Endodermal cell (in vitro differentiated cells): ENCODE measurements at regions not wholly inside any gene's neighbourhood (a gene's known extent, or its start where the extent isn't known, plus 50 kb on each side); places are given as distances from the start of the nearest gene placed in this dataset.

Experiments
- DNase-seq: peaks from one replicate; pipeline ENCODE4 v3.0.0-alpha.2; 2017
- H3K27ac ChIP-seq: 2 replicates; pipeline ENCODE4 v1.5.1; 2013; ENCODE audit warnings: mild to moderate bottlenecking, low read depth, low read length, moderate library complexity
- H3K27me3 ChIP-seq: 2 replicates; pipeline ENCODE4 v1.6.1; 2013; ENCODE audit warnings: mild to moderate bottlenecking, low read length, moderate library complexity; ENCODE audit not compliant: insufficient read depth, control insufficient read depth, poor library complexity, severe bottlenecking
- H3K36me3 ChIP-seq: 2 replicates; pipeline ENCODE4 v1.7.0; 2013; ENCODE audit warnings: mild to moderate bottlenecking, low read length, moderate library complexity; ENCODE audit not compliant: control insufficient read depth, insufficient read depth
- H3K4me1 ChIP-seq: one replicate; pipeline ENCODE4 v1.7.0; 2013; ENCODE audit warnings: low read length; ENCODE audit not compliant: control insufficient read depth, insufficient read depth
- H3K4me3 ChIP-seq: 2 replicates; pipeline ENCODE4 v1.5.1; 2013; ENCODE audit warnings: mild to moderate bottlenecking, low read length, moderate library complexity
- H3K9ac ChIP-seq: 2 replicates; pipeline ENCODE4 v1.6.1; 2013; ENCODE audit warnings: mild to moderate bottlenecking, low read length, moderate library complexity; ENCODE audit not compliant: poor library complexity, severe bottlenecking; ENCODE audit errors: extremely low read depth
- H3K9me3 ChIP-seq: 2 replicates; pipeline ENCODE4 v1.6.1; 2013; ENCODE audit warnings: mild to moderate bottlenecking, low read length, moderate library complexity; ENCODE audit not compliant: control insufficient read depth
- H3K27ac Mint-ChIP-seq: 2 replicates; pipeline ENCODE4 v1.8.0; 2020; ENCODE audit warnings: mixed read lengths
- H3K27me3 Mint-ChIP-seq: 2 replicates; pipeline ENCODE4 v1.8.0; 2021; ENCODE audit warnings: mild to moderate bottlenecking, mixed read lengths; ENCODE audit not compliant: insufficient read depth
- H3K36me3 Mint-ChIP-seq: 2 replicates; pipeline ENCODE4 v1.8.0; 2020; ENCODE audit warnings: low read depth, mixed read lengths
- H3K4me1 Mint-ChIP-seq: 2 replicates; pipeline ENCODE4 v1.8.0; 2020; ENCODE audit warnings: mixed read lengths
- H3K4me3 Mint-ChIP-seq: 2 replicates; pipeline ENCODE4 v1.8.0; 2020; ENCODE audit warnings: mild to moderate bottlenecking, moderate library complexity, mixed read lengths
- H3K9me3 Mint-ChIP-seq: 2 replicates; pipeline ENCODE4 v1.8.0; 2020; ENCODE audit warnings: mild to moderate bottlenecking, mixed read lengths
- CTCF ChIP-seq: fragments of 200-600 bp; sonication (generic); conservative IDR thresholded peaks from 2 replicates; pipeline ENCODE4 v1.5.0; 2021; ENCODE audit warnings: antibody characterized with exemption, mild to moderate bottlenecking
- WGBS, 2 experiments: methylation state at CpG; one replicate each; pipeline versions ENCODE4 v1.1.5 to v1.1.7; 2013; ENCODE audit warnings: missing lambda C conversion rate in 2 of 2, mixed read lengths in 1 of 2; ENCODE audit not compliant: insufficient coverage in 1 of 2, insufficient read length in 1 of 2; 5-methylcytosine and 5-hydroxymethylcytosine counted together

GRCh38 chr5:10853154-10853553 is 92.1 kb upstream of the DAP start:
- WGBS, 2 experiments: 93 to 100% methylated on average over 1 to 3 of the region's 3 CpGs

GRCh38 chr5:10849278-10849677 is 88.2 kb upstream of the DAP start:
- Histone ChIP-seq H3K27me3 (no peaks in the 10 kb centered on the region), H3K4me3 (no peak overlapping the region), H3K36me3 (no peaks in the 10 kb centered on the region), H3K9ac (no peak overlapping the region), H3K27ac (no peak overlapping the region), H3K4me1 (peaks cover 5% of the 10 kb centered on the region), H3K9me3 (peaks cover 10% of the 10 kb centered on the region)
- H3K4me3 Mint-ChIP-seq: no peak overlapping the region
- WGBS, 2 experiments: 92 to 96% methylated on average over 5 of the region's 5 CpGs
- TF ChIP-seq CTCF: no peak
- no peak overlapping the region for H3K27ac Mint-ChIP-seq
- DNase-seq: no peak
- peaks cover 4% of the 10 kb centered on the region for H3K27me3 Mint-ChIP-seq
- peaks cover 5% of the 10 kb centered on the region for H3K9me3 Mint-ChIP-seq
- peaks cover 9% of the 10 kb centered on the region for H3K4me1 Mint-ChIP-seq
- no peaks in the 10 kb centered on the region for H3K36me3 Mint-ChIP-seq

More at GRCh38 chr5:10853154-10853553, 92.1 kb upstream of the DAP start:
- Mint-ChIP-seq H3K9me3 (no peaks in the 10 kb centered on the region), H3K4me3 (no peak overlapping the region), H3K27ac (no peak overlapping the region), H3K27me3 (peaks cover 14% of the 10 kb centered on the region), H3K36me3 (no peaks in the 10 kb centered on the region), H3K4me1 (peaks cover 36% of the 10 kb centered on the region)
- Histone ChIP-seq H3K9me3 (no peaks in the 10 kb centered on the region), H3K27ac (no peak overlapping the region), H3K4me1 (peaks cover 33% of the 10 kb centered on the region), H3K4me3 (no peak overlapping the region), H3K27me3 (peaks cover 11% of the 10 kb centered on the region), H3K9ac (no peak overlapping the region), H3K36me3 (no peaks in the 10 kb centered on the region)
- no peak for TF ChIP-seq CTCF
- no peak for DNase-seq

GRCh38 chr5:10844016-10844415 is 83.0 kb upstream of the DAP start:
- Histone ChIP-seq H3K9ac (no peak overlapping the region), H3K27ac (no peak overlapping the region), H3K36me3 (no peaks in the 10 kb centered on the region), H3K9me3 (peaks cover 18% of the 10 kb centered on the region), H3K4me3 (no peak overlapping the region), H3K27me3 (no peaks in the 10 kb centered on the region), H3K4me1 (no peaks in the 10 kb centered on the region)
- H3K27me3 Mint-ChIP-seq: peaks cover 4% of the 10 kb centered on the region
- peaks cover 22% of the 10 kb centered on the region for H3K9me3 Mint-ChIP-seq
- TF ChIP-seq CTCF: no peak
- H3K4me1 Mint-ChIP-seq: no peaks in the 10 kb centered on the region
- no peak overlapping the region for H3K4me3 Mint-ChIP-seq
- H3K27ac Mint-ChIP-seq: no peak overlapping the region
- 71 to 77% methylated on average over 3 to 4 of the region's 4 CpGs for WGBS, 2 experiments
- H3K36me3 Mint-ChIP-seq: no peaks in the 10 kb centered on the region
- DNase-seq: no peak
